CD4-positive, alpha-beta T cell (primary cell): ENCODE measurements at regions not wholly inside any gene's neighbourhood (a gene's known extent, or its start where the extent isn't known, plus 50 kb on each side); places are given as distances from the start of the nearest gene placed in this dataset.

Experiments used
- ATAC-seq: fragments of 200-7000 bp; cut with Tn5 transposase; one replicate; pipeline ENCODE4 v1.10.0; 2022; ENCODE audit warnings: mild to moderate bottlenecking; ENCODE audit not compliant: poor library complexity
- CTCF ChIA-PET: fragments of 350-600 bp; sonication (Branson Sonifier 250); formaldehyde crosslinking; loops from one replicate; lab custom pipeline; 2021; ENCODE audit warnings: antibody characterized with exemption, inconsistent platforms; lab: Charles Lee
- POLR2A ChIA-PET: fragments of 350-600 bp; sonication (Branson Sonifier 250); formaldehyde crosslinking; loops from one replicate; lab custom pipeline; 2021; ENCODE audit warnings: antibody characterized with exemption, inconsistent platforms; lab: Charles Lee
- DNase-seq, 14 experiments: peaks; one replicate each; pipeline ENCODE4 v3.0.0-alpha.2; 2013 to 2020; ENCODE audit warnings: mixed read lengths in 2 of 14
- H3K27ac ChIP-seq, 2 donors: one replicate each; pipeline versions ENCODE4 v1.5.1 to v1.7.0; 2013; ENCODE audit warnings: low read length in 2 of 2, low read depth in 1 of 2, mild to moderate bottlenecking in 1 of 2
- H3K27me3 ChIP-seq, 2 experiments: 1 replicate in 1 of 2; 2 replicates in 1 of 2; pipeline versions ENCODE4 v1.6.1 to v1.7.0; 2013; ENCODE audit warnings: low read length in 2 of 2, control low read depth in 1 of 2, mild to moderate bottlenecking in 1 of 2, moderate library complexity in 1 of 2; ENCODE audit not compliant: insufficient read depth in 2 of 2, control insufficient read depth in 1 of 2
- H3K36me3 ChIP-seq: one replicate; pipeline ENCODE4 v1.6.1; 2013; ENCODE audit warnings: low read length, control low read depth; ENCODE audit not compliant: insufficient read depth
- H3K4me1 ChIP-seq: one replicate; pipeline ENCODE4 v1.6.1; 2013; ENCODE audit warnings: low read length, control low read depth; ENCODE audit not compliant: insufficient read depth
- H3K4me3 ChIP-seq: one replicate; pipeline ENCODE4 v1.5.1; 2013; ENCODE audit warnings: mild to moderate bottlenecking, low read length, moderate library complexity
- H3K9me3 ChIP-seq, 2 experiments: 1 replicate in 1 of 2; 2 replicates in 1 of 2; pipeline versions ENCODE4 v1.6.1 to v1.7.0; 2013; ENCODE audit warnings: low read length in 2 of 2, mild to moderate bottlenecking in 2 of 2, control low read depth in 1 of 2, moderate library complexity in 1 of 2; ENCODE audit not compliant: control insufficient read depth in 1 of 2, insufficient read depth in 1 of 2
- H3K27ac Mint-ChIP-seq: one replicate; pipeline ENCODE4 v1.8.0; 2020; ENCODE audit warnings: mixed read lengths
- H3K27me3 Mint-ChIP-seq: one replicate; pipeline ENCODE4 v1.8.0; 2021; ENCODE audit warnings: mixed read lengths
- H3K36me3 Mint-ChIP-seq: one replicate; pipeline ENCODE4 v1.8.0; 2021; ENCODE audit warnings: low read depth, mixed read lengths
- H3K4me1 Mint-ChIP-seq: one replicate; pipeline ENCODE4 v1.8.0; 2021; ENCODE audit warnings: low read depth, mixed read lengths
- H3K4me3 Mint-ChIP-seq: one replicate; pipeline ENCODE4 v1.8.0; 2020; ENCODE audit warnings: mild to moderate bottlenecking, mixed read lengths
- H3K9me3 Mint-ChIP-seq: one replicate; pipeline ENCODE4 v1.8.0; 2020; ENCODE audit warnings: mixed read lengths
- CTCF ChIP-seq: fragments of 200-600 bp; IDR thresholded peaks from one replicate; pipeline ENCODE4 v1.8.0; 2022; ENCODE audit warnings: antibody characterized with exemption, mild to moderate bottlenecking
- intact Hi-C, 2 experiments: fragments of 100-400 bp; cut with DNase I in 1 of 2; cut with micrococcal nuclease in 1 of 2; formaldehyde crosslinking; loops; one replicate each; pipeline versions ENCODE4 v1.15.1 to v1.9.0; 2023 to 2025; cut with DNase I, micrococcal nuclease

- intact Hi-C loops: no loop called here
- Mint-ChIP-seq H3K9me3 (no peaks in the 10 kb centered on the region), H3K27me3 (peaks cover 31% of the 10 kb centered on the region), H3K36me3 (no peaks in the 10 kb centered on the region), H3K4me1 (no peaks in the 10 kb centered on the region), H3K27ac (no peak overlapping the region), H3K4me3 (no peak overlapping the region)
- no peaks in the 10 kb centered on the region for H3K9me3 ChIP-seq
- H3K4me3 ChIP-seq: no peak overlapping the region
- CTCF ChIA-PET: no interaction called here
- no peaks in the 10 kb centered on the region for H3K4me1 ChIP-seq
- H3K27me3 ChIP-seq: peaks cover 12 to 13% of the 10 kb centered on the region in 2 experiments
- no peak for ATAC-seq
- POLR2A ChIA-PET: no interaction called here
- no peaks in the 10 kb centered on the region for H3K36me3 ChIP-seq
- DNase-seq: no peak
- no peak overlapping the region for H3K27ac ChIP-seq
- no peak for TF ChIP-seq CTCF
These were observed 134.5 kb upstream of the C2CD4B start for GRCh38 chr15:62299541-62299940.

- TF ChIP-seq CTCF: no peak
- H3K36me3 Mint-ChIP-seq: no peaks in the 10 kb centered on the region
- ChIA-PET POLR2A (no interaction called here), CTCF (no interaction called here)
- DNase-seq: no peak
- Histone ChIP-seq H3K36me3 (no peaks in the 10 kb centered on the region), H3K27me3 (peaks cover 9 to 13% of the 10 kb centered on the region in 2 experiments), H3K9me3 (no peaks in the 10 kb centered on the region), H3K27ac (no peak overlapping the region), H3K4me3 (no peak overlapping the region), H3K4me1 (no peaks in the 10 kb centered on the region)
- no peaks in the 10 kb centered on the region for H3K4me1 Mint-ChIP-seq
- intact Hi-C loops: no loop called here
- no peaks in the 10 kb centered on the region for H3K9me3 Mint-ChIP-seq
- H3K27me3 Mint-ChIP-seq: peaks cover 22% of the 10 kb centered on the region
- ATAC-seq: no peak
- H3K4me3 Mint-ChIP-seq: no peak overlapping the region
- no peak overlapping the region for H3K27ac Mint-ChIP-seq
These were observed 137.0 kb upstream of the C2CD4B start for GRCh38 chr15:62301993-62302675.

- H3K9me3 ChIP-seq: peaks cover 0 to 5% of the 10 kb centered on the region in 2 experiments
- H3K27ac ChIP-seq: no peak overlapping the region
- no peak overlapping the region for H3K4me3 Mint-ChIP-seq
- H3K4me1 Mint-ChIP-seq: no peaks in the 10 kb centered on the region
- peaks cover 40% of the 10 kb centered on the region for H3K27me3 Mint-ChIP-seq
- no peaks in the 10 kb centered on the region for H3K4me1 ChIP-seq
- ATAC-seq (no peak), DNase-seq (peak in 2 of 14 experiments; percentile 1)
- no peaks in the 10 kb centered on the region for H3K36me3 Mint-ChIP-seq
- peak; percentile 48 for TF ChIP-seq CTCF
- no peak overlapping the region for H3K4me3 ChIP-seq
- no peaks in the 10 kb centered on the region for H3K36me3 ChIP-seq
- no peaks in the 10 kb centered on the region for H3K9me3 Mint-ChIP-seq
- CTCF ChIA-PET: no interaction called here
- intact Hi-C loops: no loop called here
- POLR2A ChIA-PET: interaction anchor here (0.7 kb wide), 1 partner anchor 30 kb away, joined by 4 read pairs; no protein-coding TSS in a partner anchor
- peaks cover 5 to 10% of the 10 kb centered on the region in 2 experiments for H3K27me3 ChIP-seq
- H3K27ac Mint-ChIP-seq: no peak overlapping the region
These were observed 141.9 kb upstream of the C2CD4B start for GRCh38 chr15:62306851-62307504.
